ENCODE measurements at regions not wholly inside any gene's neighbourhood (a gene's known extent, or its start where the extent isn't known, plus 50 kb on each side); places are given as distances from the start of the nearest gene placed in this dataset.

GRCh38 chr22:48263791-48264351 is 1501.4 kb downstream of the TBC1D22A start:
- no peaks in the 10 kb centered on the region for H3K36me3 ChIP-seq
- H3K9me3 ChIP-seq: no peaks in the 10 kb centered on the region
- 25 to 70% methylated on average over 11 of the region's 11 CpGs for WGBS, 2 donors
- H3K27ac ChIP-seq: no peak overlapping the region
- peaks cover 0 to 8% (median 0%) of the 10 kb centered on the region in 3 donors for H3K27me3 ChIP-seq
- no peak for DNase-seq
- H3K4me1 ChIP-seq: no peaks in the 10 kb centered on the region
- TF ChIP-seq POLR2AphosphoS5 (IDR thresholded peaks at IDR 0.05) (no peak), EP300 (IDR thresholded peaks at IDR 0.05) (no peak), POLR2A (IDR thresholded peaks at IDR 0.05) (no peak)
- TF ChIP-seq, protein P1, sequence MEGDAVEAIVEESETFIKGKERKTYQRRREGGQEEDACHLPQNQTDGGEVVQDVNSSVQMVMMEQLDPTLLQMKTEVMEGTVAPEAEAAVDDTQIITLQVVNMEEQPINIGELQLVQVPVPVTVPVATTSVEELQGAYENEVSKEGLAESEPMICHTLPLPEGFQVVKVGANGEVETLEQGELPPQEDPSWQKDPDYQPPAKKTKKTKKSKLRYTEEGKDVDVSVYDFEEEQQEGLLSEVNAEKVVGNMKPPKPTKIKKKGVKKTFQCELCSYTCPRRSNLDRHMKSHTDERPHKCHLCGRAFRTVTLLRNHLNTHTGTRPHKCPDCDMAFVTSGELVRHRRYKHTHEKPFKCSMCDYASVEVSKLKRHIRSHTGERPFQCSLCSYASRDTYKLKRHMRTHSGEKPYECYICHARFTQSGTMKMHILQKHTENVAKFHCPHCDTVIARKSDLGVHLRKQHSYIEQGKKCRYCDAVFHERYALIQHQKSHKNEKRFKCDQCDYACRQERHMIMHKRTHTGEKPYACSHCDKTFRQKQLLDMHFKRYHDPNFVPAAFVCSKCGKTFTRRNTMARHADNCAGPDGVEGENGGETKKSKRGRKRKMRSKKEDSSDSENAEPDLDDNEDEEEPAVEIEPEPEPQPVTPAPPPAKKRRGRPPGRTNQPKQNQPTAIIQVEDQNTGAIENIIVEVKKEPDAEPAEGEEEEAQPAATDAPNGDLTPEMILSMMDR (IDR thresholded peaks at IDR 0.05): no peak
- intact Hi-C loops (cut with DNase I): no loop called here
- no peak overlapping the region for H3K4me3 ChIP-seq

GRCh38 chr22:48263431-48263765 is 1500.9 kb downstream of the TBC1D22A start:
- 79 to 84% methylated on average over 7 of the region's 7 CpGs for WGBS, 2 donors

DNA sequence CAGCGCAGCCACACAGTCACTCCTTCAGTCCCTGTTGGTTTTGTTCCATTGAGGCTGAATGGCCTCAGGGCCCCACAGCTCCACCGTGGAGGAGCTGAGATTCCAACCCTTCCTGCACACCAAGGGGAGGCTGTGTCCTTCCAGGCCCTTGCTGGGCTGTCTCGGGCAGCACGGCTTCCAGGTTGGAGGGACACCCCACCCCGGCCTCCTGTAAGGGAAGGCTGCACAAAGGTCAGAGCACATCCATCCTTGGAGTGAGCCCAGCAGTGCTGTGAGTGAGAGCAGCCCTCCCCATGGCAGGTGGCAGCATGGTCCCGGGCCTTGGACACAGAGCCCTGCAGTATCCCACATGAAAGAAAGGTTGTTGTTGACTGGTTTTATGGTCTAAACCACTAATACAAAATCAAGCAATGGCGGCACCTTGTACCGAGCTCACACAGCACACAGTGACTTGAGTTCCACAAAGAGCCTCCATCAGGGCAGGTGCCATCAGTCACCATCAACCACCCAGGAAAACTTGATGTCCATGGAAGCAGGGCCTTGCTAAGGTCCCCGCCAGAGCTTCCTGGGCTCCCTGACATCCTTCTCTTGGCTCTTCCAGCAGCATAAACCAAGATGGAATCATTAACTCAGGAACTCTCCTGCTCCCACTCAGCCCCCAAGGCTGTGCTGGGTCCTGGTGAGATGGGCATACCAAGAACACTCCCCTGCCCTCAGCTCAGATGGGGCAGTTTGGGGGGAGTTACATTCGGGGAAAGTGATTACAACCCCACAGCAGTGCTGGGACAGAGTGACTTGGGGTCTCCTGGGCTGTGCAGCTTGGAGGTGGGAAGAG is 1500.4 kb downstream of the TBC1D22A start:
- Histone ChIP-seq H3K4me1 (no peaks in the 10 kb centered on the region), H3K27me3 (peaks cover 0 to 8% (median 0%) of the 10 kb centered on the region in 3 donors), H3K27ac (no peak overlapping the region), H3K4me3 (no peak overlapping the region), H3K36me3 (no peaks in the 10 kb centered on the region), H3K9me3 (no peaks in the 10 kb centered on the region)
- intact Hi-C loops (cut with DNase I): no loop called here
- TF ChIP-seq EP300 (IDR thresholded peaks at IDR 0.05) (no peak), POLR2AphosphoS5 (IDR thresholded peaks at IDR 0.05) (no peak)
- TF ChIP-seq, protein P1 (IDR thresholded peaks at IDR 0.05): no peak
- 81 to 86% methylated on average over 10 of the region's 10 CpGs for WGBS, 2 donors
- DNase-seq: no peak

More at GRCh38 chr22:48263431-48263765, 1500.9 kb downstream of the TBC1D22A start:
- intact Hi-C loops (cut with DNase I): no loop called here
- TF ChIP-seq POLR2A (IDR thresholded peaks at IDR 0.05): no peak
- TF ChIP-seq POLR2AphosphoS5 (IDR thresholded peaks at IDR 0.05): no peak
- no peak for TF ChIP-seq EP300 (IDR thresholded peaks at IDR 0.05)
- TF ChIP-seq, protein P1 (IDR thresholded peaks at IDR 0.05): no peak
- no peak for DNase-seq
- Histone ChIP-seq H3K4me3 (no peak overlapping the region), H3K4me1 (no peaks in the 10 kb centered on the region), H3K36me3 (no peaks in the 10 kb centered on the region), H3K27ac (no peak overlapping the region), H3K9me3 (no peaks in the 10 kb centered on the region), H3K27me3 (peaks cover 0 to 8% (median 0%) of the 10 kb centered on the region in 3 donors)

- Histone ChIP-seq H3K36me3 (no peaks in the 10 kb centered on the region), H3K27me3 (peaks cover 0 to 8% (median 0%) of the 10 kb centered on the region in 3 donors), H3K4me1 (no peaks in the 10 kb centered on the region), H3K9me3 (no peaks in the 10 kb centered on the region), H3K4me3 (no peak overlapping the region), H3K27ac (no peak overlapping the region)
- TF ChIP-seq POLR2A (IDR thresholded peaks at IDR 0.05) (no peak), POLR2AphosphoS5 (IDR thresholded peaks at IDR 0.05) (no peak), EP300 (IDR thresholded peaks at IDR 0.05) (no peak)
- TF ChIP-seq, protein P1 (IDR thresholded peaks at IDR 0.05): no peak
- intact Hi-C loops (cut with DNase I): no loop called here
- WGBS, 2 donors: 85 to 90% methylated on average over 2 of the region's 2 CpGs
- DNase-seq: no peak
Measured at GRCh38 chr22:48261706-48262105, 1499.3 kb downstream of the TBC1D22A start.
